ENCODE measurements at regions not wholly inside any gene's neighbourhood (a gene's known extent, or its start where the extent isn't known, plus 50 kb on each side); places are given as distances from the start of the nearest gene placed in this dataset.

DNA sequence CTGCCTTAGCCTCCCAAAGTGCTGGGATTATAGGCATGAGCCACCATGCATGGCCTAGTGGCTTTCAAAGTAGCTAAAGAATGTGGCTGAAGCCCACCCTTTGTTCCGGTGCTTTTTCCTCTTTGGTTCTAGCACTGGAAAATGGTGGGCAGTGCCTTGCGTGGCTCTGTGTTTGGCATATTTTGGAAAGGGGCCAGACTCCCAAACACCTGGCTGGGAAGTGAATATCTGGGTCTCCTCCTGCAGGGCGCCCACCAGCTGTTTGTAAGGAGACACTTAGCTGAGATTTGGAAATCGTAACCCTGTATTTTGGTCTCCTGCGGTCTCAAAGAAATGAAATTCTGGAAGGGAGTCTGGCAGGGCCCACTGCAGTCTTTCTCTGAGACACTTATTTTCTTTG lies 336.4 kb downstream of the IL20RB start:
- no peak for DNase-seq (ENCODE audit: low read depth)
- TF ChIP-seq MYC (IDR thresholded peaks at IDR 0.05; ENCODE audit: low read depth, low read length): no peak
- TF ChIP-seq, protein P1, sequence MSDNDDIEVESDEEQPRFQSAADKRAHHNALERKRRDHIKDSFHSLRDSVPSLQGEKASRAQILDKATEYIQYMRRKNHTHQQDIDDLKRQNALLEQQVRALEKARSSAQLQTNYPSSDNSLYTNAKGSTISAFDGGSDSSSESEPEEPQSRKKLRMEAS (IDR thresholded peaks at IDR 0.05; ENCODE audit: low read depth, low read length): no peak
- no peak for TF ChIP-seq POLR2A (IDR thresholded peaks at IDR 0.05; ENCODE audit: extremely low read depth, insufficient read length)
- no peak for TF ChIP-seq CTCF (IDR thresholded peaks at IDR 0.05; ENCODE audit: low read depth, low read length)
- H3K4me3 ChIP-seq (ENCODE audit: low read depth, low read length): no peak overlapping the region

GRCh38 chr3:137294839-137295238 lies 337.1 kb downstream of the IL20RB start:
- no peak overlapping the region for H3K4me3 ChIP-seq (ENCODE audit: low read depth, low read length)
- TF ChIP-seq, protein P1 (IDR thresholded peaks at IDR 0.05; ENCODE audit: low read depth, low read length): no peak
- TF ChIP-seq POLR2A (IDR thresholded peaks at IDR 0.05; ENCODE audit: extremely low read depth, insufficient read length): no peak
- TF ChIP-seq CTCF (IDR thresholded peaks at IDR 0.05; ENCODE audit: low read depth, low read length): no peak
- TF ChIP-seq MYC (IDR thresholded peaks at IDR 0.05; ENCODE audit: low read depth, low read length): no peak
- no peak for DNase-seq (ENCODE audit: low read depth)

DNA sequence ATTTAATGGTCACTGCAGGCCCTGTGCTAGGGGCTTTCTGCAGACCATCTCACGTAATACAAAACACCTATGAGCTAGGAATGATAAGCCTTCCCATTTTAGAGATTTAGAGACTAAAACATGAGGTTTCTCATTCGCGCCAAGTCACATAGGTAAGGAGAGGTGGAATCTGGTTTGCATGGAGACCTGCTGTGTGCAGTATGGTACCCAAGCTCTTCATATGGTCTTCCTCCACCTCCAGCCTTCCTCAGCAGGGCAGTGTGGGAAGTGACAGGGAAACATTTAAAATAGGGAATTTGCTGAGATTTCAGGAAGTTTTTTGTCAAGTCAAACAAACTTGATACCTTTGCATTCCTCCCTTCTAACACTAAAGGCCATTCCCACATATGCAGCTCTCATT lies 337.6 kb downstream of the IL20RB start:
- no peak overlapping the region for H3K4me3 ChIP-seq (ENCODE audit: low read depth, low read length)
- no peak for DNase-seq (ENCODE audit: low read depth)
- TF ChIP-seq CTCF (IDR thresholded peaks at IDR 0.05; ENCODE audit: low read depth, low read length) (no peak), MYC (IDR thresholded peaks at IDR 0.05; ENCODE audit: low read depth, low read length) (no peak), POLR2A (IDR thresholded peaks at IDR 0.05; ENCODE audit: extremely low read depth, insufficient read length) (no peak)
- TF ChIP-seq, protein P1 (IDR thresholded peaks at IDR 0.05; ENCODE audit: low read depth, low read length): no peak

DNA sequence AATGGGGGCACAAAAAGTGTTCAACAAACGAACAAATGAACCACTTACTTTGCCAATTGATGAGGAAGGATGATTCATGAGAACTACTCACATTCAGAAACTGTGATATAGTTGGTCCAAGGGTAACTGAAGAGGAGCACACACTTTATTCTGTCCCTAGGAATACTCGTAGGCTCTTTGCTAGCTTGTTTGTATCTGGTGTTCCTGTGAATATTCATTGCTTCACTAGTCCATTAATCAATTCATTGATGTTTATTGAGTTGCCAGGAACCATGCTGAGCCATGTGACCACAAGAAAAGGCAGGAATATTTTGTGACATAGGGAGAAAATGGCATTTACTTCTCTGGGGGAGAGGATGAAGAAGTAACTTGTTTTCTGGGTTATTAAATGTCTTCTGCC lies 338.3 kb downstream of the IL20RB start:
- DNase-seq (ENCODE audit: low read depth): no peak
- TF ChIP-seq MYC (IDR thresholded peaks at IDR 0.05; ENCODE audit: low read depth, low read length) (no peak), POLR2A (IDR thresholded peaks at IDR 0.05; ENCODE audit: extremely low read depth, insufficient read length) (no peak), CTCF (IDR thresholded peaks at IDR 0.05; ENCODE audit: low read depth, low read length) (no peak)
- TF ChIP-seq, protein P1 (IDR thresholded peaks at IDR 0.05; ENCODE audit: low read depth, low read length): no peak
- H3K4me3 ChIP-seq (ENCODE audit: low read depth, low read length): no peak overlapping the region

DNA sequence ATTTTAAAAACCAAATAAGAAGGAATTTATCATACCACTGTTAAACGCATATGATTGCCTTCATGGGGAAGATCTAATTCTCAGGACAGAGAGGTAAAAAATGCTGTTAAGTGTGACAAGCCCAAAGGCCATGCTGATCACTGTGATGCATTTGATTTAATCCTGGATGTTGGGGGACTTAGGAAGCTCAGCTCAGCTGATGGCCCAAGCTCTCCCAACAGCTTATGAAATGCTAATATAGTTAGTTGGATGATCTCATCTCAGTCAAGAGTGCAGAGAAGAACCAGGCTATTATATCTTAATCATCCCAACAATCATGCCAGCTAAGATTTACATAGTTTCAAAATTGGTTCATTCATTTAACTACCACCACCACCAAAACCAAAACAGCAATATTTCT lies 340.0 kb downstream of the IL20RB start:
- DNase-seq (ENCODE audit: low read depth): no peak
- no peak for TF ChIP-seq MYC (IDR thresholded peaks at IDR 0.05; ENCODE audit: low read depth, low read length)
- no peak for TF ChIP-seq CTCF (IDR thresholded peaks at IDR 0.05; ENCODE audit: low read depth, low read length)
- H3K4me3 ChIP-seq (ENCODE audit: low read depth, low read length): no peak overlapping the region

GRCh38 chr3:137300703-137301102 lies 342.9 kb downstream of the IL20RB start:
- no peak for DNase-seq (ENCODE audit: low read depth)
- TF ChIP-seq MYC (IDR thresholded peaks at IDR 0.05; ENCODE audit: low read depth, low read length): no peak
- no peak for TF ChIP-seq CTCF (IDR thresholded peaks at IDR 0.05; ENCODE audit: low read depth, low read length)
- TF ChIP-seq, protein P1 (IDR thresholded peaks at IDR 0.05; ENCODE audit: low read depth, low read length): no peak
- TF ChIP-seq POLR2A (IDR thresholded peaks at IDR 0.05; ENCODE audit: extremely low read depth, insufficient read length): no peak
- H3K4me3 ChIP-seq (ENCODE audit: low read depth, low read length): no peak overlapping the region
